Cerebellar cortex (tissue), 1 donor: ENCODE measurements at regions not wholly inside any gene's neighbourhood (a gene's known extent, or its start where the extent isn't known, plus 50 kb on each side); places are given as distances from the start of the nearest gene placed in this dataset.
"Not testable (repeated sequence)": the region's sequence is repeated elsewhere in the genome, so short reads cannot be mapped to it uniquely, and the experiment has no call there.

Experiments used
- DNase-seq: peaks from one replicate; pipeline ENCODE4 v3.0.0-alpha.2; 2015; ENCODE audit warnings: low spot score

DNA sequence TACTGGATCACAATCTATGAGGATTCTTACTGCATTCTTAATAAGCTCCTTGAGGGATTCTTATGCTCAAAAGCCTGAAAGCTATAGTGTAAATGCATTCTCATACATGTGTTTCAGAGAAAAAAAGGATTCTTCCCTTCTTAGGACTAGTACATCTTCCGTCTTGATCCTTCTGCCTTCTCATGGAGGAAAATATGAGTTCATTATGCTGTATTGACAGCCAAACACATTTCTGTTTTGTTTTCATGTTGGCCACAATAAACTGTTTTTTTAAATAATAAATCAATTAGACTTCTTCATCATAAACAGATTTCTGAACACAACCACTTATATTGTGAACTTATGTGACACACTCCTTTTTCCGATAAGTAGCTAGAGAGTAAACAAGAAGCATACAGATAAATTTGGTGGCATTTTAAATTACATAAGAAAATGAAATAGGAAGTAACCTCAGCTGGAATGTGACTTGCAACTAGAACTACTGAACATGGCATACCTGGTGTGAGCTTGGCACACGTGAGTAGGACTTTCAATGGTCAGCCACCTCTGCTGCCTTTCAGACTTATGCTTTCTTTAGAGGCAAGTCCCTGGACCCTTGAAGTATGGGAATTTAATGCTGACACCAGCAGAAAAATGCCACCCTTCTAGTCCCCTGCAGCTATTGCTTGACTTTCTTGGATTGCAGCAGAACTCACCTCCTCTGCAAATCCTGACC lies 350.4 kb downstream of the BCKDHB start:
- no peak for DNase-seq

DNA sequence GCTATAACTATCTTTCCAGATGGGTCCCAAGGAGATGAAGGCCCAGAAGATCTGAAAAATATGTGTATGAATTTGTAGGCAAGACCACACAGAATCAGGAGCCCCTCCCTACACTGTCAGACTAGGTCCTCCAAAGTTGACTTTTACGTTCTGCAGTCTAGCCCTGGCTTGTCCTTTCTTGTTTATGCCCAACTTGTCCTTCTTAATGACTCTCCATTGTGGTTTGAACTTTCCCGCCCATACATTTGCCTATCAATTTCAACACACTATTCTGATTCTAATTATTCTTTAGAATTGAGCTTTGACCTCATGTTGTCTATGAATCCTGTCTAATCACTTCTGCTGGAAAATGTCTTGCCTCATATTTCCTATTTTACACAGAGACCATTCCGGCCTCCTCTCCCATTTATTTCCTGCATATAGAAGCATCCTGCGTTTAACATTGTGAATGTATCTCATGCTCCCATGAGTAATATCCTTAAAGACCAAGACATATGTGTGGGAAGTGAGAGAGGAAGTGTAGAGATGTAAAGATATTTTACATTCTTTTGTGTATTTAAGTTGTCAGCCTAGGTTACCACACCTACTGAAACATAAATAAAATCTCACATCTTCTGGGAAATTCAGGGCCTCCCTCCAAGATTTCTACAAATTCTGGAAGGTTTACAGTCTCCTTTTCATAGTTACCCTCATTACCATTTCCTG lies 348.3 kb downstream of the BCKDHB start:
- DNase-seq, result no peak

DNA sequence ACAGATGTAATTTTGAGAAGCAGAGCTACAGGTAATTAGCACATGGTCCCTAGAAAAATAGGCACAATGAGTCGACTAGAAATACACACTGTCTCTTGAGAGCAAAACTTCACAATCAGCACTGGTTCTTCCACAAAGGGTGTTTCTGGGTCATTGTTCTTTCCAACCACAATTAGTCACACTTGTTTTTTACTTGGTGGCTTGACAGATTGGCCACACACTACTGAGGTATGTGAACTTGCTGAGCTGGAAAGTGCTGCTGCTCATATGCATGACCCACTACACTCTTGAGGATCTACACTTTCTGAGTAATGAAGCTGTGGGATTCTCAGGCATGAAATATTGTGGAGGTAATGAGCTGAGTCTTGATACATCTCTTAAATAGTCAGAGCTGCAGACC lies 347.7 kb downstream of the BCKDHB start:
- DNase-seq, result no peak

DNA sequence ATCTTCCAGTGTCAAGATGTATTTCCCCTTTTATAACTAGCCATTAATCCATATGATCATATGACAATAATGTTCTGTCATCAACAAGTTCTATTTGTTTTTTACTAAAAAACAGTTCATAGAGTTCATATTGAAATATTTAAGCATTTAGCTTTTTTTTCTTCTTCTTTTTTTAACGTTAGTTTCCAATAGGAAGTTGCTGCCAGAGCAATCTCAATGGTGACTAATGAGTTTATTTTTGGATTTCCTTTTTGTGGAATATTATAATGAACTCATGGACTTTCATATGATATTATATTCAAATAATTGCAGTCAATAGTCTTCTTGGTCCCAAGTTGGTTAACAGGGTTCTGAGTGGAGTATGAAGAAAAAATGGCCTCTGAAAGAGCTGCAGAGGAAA lies 343.3 kb downstream of the BCKDHB start:
- no peak for DNase-seq

DNA sequence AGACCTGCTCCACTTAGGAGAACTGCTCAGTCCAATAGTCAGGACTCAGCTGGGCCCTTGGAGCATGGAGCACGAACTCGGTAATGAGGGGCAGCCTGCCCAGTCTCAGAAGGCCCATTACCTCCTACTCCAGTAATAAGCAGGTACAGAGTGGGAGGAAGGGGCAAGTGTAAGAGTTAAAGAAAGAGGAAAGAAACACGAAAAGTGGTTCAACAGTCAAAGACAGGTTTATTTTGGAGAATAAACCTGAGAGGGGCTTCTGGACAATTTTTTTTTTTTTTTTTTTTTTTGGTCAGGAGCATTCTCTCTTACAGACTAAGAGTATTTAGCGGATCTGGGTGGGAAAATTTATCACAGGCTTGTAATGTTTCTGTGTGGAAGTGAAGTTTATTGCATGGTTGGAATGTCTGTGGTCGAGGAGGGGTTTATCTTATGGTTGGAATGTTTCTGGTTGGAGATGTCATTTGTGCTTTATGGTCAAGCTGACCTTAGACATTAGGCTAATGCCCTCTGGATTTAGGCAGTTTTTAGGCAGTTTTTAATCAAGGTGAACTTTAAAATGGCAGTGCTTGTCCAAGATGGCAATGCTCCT lies 340.1 kb downstream of the BCKDHB start:
- no peak for DNase-seq

DNA sequence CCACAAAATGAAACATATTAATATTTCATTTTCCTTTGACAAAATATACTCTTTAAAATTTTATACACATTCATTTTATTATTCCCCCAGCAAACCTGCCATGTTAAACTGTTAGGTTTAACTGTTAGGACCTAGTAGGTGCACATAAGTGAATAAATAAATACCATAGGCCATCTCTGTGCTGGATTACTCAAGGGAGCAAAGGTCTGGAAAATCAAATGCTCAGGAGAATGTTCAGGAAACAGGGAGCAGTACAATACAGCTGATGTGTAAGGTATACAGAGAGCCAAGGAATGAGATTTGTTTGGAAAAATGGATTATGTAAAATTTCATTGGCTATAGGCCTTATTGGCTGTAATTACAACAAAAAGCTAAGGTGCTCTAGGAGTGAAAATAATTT lies 339.3 kb downstream of the BCKDHB start:
- no peak for DNase-seq

DNA sequence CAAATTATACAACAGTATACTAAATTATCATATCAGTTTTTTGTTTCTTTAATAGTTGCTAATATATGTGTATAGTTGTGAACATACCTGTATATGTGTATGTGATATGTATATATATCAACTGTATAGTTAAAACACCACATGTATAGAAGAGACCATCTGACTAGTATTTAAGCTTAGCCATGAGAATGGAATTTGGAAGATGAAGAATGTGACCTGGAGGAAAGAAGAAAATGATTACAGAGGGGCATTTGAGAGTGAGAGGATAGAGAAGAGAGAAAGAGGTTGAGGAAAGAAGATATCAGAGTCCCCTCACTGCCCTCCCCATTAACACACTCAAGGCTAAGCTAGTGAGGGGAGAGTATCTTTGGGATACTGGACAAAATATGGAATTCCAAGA lies 335.9 kb downstream of the BCKDHB start:
- DNase-seq, result no peak

DNA sequence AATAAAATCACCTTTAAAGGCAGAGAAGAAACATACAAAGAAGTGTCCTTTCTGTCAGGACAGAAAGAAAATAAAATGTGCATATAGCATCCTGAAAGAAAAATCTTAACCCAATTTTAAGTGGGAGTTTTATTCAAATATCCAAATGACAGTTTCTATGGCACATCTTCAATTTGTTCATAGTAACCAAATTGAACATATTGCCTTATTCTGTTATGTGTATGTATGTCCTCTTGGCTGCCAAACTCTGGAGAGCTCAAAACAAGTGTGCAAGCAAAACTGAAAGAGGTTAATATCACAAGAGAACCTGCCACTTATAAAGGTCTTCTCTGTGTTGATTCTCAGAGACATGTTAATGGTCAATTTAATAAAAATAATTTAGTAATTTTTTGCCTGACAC lies 334.7 kb downstream of the BCKDHB start:
- no peak for DNase-seq

DNA sequence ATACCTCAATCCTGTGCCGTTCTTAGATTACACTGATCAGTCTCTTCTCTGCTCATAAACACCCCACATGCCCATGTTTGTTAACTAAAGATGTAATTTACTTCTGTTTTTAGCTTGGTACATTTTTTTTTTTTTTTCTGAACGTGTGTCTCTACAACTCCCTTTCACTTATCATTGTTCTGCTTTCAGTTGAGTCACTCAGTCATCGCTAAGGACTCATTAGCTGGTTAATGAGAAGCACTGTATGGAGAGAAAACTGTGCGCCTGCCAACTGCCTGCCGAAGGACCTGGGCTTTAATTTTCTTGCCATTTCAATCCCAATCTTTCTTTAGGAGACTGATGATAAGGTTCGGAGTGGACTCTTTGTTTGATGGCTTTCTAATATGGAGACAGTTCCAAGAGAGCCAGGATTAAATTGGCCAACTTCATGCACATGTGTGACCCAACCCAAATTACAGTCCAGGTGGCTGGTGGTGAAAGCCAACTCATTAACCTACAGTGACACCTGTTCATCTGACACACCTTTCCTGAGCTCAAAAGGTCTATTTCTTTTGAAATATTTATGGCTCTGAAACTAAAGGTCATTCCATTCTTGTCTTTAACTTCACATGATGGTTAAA lies 334.1 kb downstream of the BCKDHB start:
- peak; percentile 26 for DNase-seq

DNA sequence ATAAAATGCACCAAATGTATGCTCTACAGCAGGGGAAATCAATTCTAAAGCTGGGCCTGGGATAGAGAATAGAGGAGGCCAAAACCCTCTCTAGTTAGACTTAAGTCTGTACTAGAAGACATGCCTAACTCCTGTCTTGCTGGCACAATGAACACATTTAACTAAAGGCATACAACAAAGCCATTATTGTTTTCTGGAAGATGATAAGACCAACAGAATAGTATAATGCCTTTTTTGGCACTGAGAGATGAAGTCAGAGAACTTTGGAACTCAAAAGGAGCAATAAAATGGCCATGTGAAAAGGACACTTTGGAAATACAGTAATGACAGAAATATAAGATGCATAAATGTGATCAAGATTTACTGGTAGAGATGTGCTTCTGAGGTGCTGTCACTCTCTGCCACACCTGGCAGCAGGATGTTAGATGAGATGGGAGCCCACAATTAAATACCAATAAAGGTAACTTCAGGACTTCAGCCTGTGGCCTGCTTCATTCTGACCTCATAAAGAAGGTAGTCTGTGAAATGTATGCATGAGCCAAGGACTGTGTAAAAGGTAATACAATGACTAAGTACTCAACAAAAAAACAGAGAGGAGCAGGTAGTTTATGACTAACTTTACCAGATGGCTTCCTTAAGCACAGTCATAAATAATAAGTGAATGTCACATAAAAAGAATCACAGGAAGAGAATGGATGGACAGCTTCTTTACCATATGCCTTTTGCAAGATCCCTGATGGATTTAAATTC lies 333.4 kb downstream of the BCKDHB start:
- DNase-seq, result no peak

DNA sequence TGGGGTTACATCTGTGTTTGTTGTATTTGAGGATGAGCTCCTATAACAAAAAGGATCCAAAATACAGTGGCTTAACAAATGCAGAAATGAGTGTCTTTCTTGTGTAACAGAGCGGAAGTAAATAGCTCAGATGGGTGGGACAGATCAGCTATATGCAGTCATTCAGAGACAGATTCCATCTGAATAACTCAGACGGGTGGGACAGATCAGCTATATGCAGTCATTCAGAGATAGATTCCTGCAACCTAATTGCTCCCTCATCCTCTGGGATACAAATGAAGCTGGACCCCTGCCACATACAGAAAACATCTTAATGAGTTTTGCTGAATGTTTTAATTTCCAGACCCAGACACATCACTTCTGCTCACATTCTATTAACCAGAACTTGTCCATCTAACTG lies 332.3 kb downstream of the BCKDHB start:
- DNase-seq, result no peak

DNA sequence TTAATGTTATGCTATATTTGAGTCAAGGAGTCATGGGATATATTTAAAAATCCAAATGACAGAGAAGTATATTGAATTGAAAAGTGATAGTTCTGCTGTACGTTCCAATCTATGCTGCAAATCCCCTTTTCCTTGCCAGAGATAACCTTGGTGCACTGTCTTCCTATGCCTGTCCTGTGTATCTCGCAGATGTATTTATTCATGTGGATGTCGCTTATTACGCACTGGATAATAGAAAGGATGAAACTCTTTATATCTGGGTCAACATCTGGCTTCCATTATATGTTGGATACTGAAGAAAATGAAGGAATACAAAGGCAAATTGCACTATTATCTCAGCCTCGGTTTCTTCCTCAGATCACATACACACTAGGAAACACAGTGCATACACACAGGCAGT lies 331.3 kb downstream of the BCKDHB start:
- DNase-seq, result no peak

DNA sequence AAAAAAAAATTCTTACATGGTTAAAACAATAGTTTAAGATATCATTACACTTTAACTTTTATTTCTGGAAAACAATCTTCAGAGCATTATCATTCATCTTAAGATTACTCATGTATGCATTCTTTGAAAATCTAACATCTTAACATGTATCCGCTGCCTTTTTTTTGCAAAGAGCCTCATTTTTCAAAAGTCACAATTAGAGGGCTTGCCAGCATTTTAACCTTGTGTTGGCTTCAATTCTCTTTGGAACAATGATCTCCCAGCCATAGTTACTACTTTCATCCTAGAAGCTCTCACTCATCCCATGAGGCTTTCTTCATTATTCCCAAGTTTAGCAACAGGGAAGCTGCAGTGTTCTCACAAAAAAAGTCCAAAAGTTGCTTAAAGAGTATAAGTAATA lies 330.8 kb downstream of the BCKDHB start:
- no peak for DNase-seq

DNA sequence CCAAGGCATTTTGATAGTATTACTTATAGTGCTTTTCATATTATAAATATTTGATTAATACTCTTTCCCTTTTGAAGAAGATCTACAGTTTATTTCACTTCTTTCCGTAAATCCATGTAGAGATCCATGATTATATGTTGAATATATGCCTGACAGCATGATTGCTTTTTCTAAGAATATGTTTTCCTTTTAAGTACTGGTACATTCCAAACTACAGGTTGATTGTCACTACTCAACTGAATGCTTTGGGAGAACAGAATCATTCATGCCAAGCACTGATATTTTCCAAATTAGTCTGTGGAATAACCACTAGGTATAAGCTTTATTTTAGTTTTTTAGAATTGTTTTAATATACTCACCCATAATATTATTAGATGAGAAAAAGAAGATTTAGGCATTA lies 330.2 kb downstream of the BCKDHB start:
- no peak for DNase-seq

DNA sequence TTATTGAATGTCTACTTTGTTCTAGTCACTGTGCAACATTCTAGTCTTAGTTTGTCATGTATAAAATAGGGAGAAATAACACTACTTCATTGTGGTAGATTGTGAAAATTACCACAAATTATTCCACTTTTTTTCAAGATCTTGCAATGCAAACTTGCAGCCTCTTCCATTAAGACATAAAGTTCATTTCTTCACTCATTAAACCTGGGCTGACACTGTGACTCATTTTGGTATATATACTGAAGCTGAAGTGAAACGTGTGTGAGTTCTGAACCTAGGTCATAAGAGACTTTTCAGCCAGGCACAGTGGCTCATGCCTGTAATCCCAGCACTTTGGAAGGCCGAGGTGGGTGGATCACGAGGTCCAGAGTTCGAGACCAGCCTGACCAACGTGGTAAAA lies 329.0 kb downstream of the BCKDHB start:
- no peak for DNase-seq

DNA sequence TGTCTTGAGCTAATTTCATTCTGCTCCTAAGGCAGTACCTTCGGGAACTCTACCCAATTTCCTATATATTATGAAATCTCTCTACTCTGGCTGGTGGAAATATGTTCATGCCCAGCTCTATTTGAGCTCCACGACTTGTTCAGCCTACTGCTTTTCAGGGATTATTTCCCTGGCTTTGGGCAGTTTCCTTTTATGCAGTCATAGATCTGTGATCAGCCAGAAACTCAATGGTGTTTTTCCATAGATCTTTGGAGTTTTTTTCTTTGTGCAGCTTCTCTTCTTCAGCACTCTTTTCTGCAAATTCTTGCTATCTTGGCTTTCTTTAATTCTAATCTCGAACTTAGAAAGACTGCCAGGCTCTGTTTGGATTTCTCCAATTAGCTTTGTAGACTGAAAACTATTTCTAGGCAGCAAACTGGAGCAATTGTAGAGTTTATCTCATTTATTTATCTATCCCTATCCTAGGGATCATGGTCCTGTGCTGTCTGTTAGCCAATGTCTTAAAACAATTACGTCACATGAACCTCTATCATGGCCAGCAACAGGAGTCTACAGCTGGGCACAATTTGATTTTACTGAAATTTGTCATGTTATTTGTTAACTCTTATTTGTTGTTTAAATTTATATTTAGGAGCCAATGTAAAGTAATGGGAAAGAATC lies 328.4 kb downstream of the BCKDHB start:
- no peak for DNase-seq

DNA sequence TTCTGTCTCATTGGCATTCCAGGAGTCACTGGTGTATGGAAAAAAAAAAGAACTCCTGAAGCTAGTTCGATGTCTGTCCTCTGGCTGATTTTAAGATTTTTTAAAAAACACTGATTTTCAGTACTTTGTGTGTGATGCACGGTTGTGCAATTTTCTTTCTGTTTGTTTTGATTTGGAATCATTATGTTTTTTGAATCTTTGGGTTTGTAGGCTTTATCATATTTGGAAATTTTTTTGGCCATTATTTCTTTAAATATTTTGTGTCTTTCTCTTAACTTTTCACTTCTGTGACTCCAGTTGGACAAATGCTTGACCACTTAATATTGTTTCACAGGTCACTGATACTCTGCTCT lies 327.2 kb downstream of the BCKDHB start:
- no peak for DNase-seq

DNA sequence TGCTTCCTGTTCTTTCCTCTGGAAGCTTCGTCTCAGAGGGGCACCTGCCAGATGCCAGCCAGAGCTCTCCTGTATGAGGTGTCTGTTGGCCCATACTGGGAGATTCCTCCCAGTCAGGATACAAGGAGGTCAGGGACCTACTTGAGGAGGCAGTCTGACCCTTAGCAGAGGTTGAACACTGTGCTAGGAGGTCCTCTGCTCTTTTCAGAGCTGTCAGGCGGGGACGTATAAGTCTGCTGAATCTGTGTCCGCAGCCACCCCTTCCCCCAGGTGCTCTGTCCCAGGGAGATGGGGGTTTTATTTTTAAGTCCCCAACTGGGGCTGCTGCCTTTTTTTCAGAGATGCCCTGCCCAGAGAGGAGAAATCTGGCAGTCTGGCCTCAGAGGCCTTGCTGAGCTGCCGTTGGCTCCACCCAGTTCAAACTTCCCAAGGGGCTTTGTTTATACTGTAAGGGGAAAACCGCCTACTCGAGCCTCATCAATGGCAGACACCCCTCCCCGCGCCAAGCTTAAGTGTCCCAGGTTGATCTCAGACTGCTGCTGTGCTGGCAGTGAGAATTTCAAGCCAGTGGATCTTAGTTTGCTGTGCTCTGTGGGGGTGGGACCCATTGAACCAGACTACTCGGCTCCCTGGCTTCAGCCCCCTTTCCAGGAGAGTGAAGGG lies 326.7 kb downstream of the BCKDHB start:
- DNase-seq, result no peak

DNA sequence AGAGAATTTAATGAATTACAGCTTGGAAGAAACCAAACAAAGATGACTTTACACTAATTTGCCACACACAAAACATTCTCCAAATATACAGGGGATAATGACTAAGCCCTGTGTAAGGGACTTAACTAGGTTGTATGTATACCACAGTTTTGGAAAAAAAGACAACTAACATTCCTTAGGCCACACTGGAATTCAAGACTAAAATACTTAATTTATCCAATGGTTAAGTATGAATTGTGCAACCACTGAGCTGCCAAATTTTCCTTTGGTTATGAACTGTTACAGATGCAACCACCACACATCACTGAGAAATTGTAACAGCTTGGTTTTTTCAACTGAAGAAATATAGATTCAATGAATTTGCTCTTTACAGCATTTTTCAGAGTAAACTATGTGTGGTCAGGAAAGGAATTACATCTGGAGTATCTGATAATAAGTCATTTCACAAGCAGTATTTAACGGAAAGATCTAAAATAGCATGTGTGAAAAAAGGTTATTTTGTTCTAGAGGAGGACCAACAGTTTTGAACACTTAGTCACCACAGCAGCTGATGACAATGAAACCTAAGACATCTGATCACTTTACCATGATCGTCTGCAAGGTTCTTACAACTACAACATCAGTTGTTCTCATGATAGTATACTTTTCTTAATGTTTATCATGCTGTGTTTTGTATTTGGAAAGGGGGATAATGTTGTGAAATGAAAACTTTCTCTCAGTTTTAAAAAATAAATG lies 318.8 kb downstream of the BCKDHB start:
- no peak for DNase-seq

DNA sequence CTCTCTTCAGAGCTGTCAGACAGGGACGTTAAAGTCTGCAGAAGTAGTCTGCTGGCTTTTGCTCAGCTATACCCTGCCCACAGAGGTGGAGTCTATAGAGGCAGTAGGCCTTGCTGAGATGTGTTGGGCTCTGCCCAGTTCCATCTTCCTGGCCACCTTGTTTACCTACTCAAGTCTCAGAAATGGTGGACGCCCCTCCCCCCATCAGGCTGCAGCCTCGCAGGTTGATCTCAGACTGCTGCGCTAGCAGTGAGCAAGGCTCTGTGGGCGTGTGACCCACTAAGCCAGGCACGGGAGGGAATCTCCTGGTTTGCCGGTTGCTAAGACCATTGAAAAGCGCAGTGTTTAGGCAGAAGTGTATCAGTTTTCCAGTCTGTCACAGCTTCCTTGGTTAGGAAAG lies 305.0 kb downstream of the BCKDHB start:
- DNase-seq, result no peak

DNA sequence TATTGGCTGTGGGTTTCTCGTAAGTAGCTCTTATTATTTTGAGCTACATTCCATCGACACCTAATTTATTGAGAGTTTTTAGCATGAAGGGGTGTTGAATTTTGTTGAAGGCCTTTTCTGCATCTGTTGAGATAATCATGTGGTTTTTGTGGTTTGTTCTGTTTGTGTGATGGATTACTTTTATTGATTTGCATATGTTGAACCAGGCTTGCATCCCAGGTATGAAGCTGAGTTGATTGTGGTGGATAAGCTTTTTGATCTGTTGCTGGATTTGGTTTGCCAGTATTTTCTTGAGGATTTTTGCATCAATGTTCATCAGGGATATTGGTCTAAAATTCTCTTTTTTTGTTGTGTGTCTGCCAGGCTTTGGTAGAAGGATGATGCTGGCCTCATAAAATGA lies 301.5 kb downstream of the BCKDHB start:
- DNase-seq, result not testable (repeated sequence)
